H9 (cell line): ENCODE measurements at regions not wholly inside any gene's neighbourhood (a gene's known extent, or its start where the extent isn't known, plus 50 kb on each side); places are given as distances from the start of the nearest gene placed in this dataset.

Experiments used
- DNase-seq: peaks from one replicate; pipeline ENCODE4 v3.0.0-alpha.2; 2017
- H2AFZ ChIP-seq: one replicate; pipeline ENCODE4 v1.6.1; 2013; ENCODE audit warnings: mild to moderate bottlenecking, low read length, control low read depth, moderate library complexity
- H2AK5ac ChIP-seq: 2 replicates; pipeline ENCODE4 v1.6.1; 2013; ENCODE audit warnings: low read length, control low read depth, mixed read lengths; ENCODE audit not compliant: insufficient read length
- H2BK120ac ChIP-seq: one replicate; pipeline ENCODE4 v1.6.1; 2013; ENCODE audit warnings: low read depth, mild to moderate bottlenecking, low read length, control low read depth, inconsistent platforms; ENCODE audit not compliant: poor library complexity, severe bottlenecking
- H2BK12ac ChIP-seq: 2 replicates; pipeline ENCODE4 v1.6.1; 2013; ENCODE audit warnings: low read length, control low read depth, mixed read lengths, low read depth; ENCODE audit not compliant: insufficient read length
- H2BK15ac ChIP-seq: 2 replicates; pipeline ENCODE4 v1.6.1; 2013; ENCODE audit warnings: low read depth, low read length, control low read depth
- H2BK20ac ChIP-seq: one replicate; pipeline ENCODE4 v1.6.1; 2013; ENCODE audit warnings: low read depth, mild to moderate bottlenecking, low read length, control low read depth, inconsistent platforms; ENCODE audit not compliant: poor library complexity, severe bottlenecking
- H2BK5ac ChIP-seq: 2 replicates; pipeline ENCODE4 v1.6.1; 2013; ENCODE audit warnings: low read length, control low read depth, mixed read lengths; ENCODE audit not compliant: insufficient read length
- H3K14ac ChIP-seq: 2 replicates; pipeline ENCODE4 v1.6.1; 2013; ENCODE audit warnings: low read length, control low read depth; ENCODE audit not compliant: insufficient read depth
- H3K18ac ChIP-seq: 2 replicates; pipeline ENCODE4 v1.6.1; 2013; ENCODE audit warnings: low read depth, mild to moderate bottlenecking, mixed read lengths, low read length, control low read depth; ENCODE audit not compliant: insufficient read length
- H3K23ac ChIP-seq: 2 replicates; pipeline ENCODE4 v1.6.1; 2013; ENCODE audit warnings: low read length, control low read depth, mixed read lengths, low read depth; ENCODE audit not compliant: insufficient read length
- H3K23me2 ChIP-seq: 2 replicates; pipeline ENCODE4 v1.6.1; 2013; ENCODE audit warnings: low read depth, mild to moderate bottlenecking, mixed read lengths, low read length, control low read depth; ENCODE audit not compliant: insufficient read length, poor library complexity, severe bottlenecking
- H3K27ac ChIP-seq: 2 replicates; pipeline ENCODE4 v1.5.1; 2013; ENCODE audit warnings: low read length, control low read depth, mixed read lengths, low read depth; ENCODE audit not compliant: insufficient read length
- H3K27me3 ChIP-seq: 2 replicates; pipeline ENCODE4 v1.6.1; 2013; ENCODE audit warnings: low read length, control low read depth, inconsistent platforms; ENCODE audit not compliant: insufficient read depth
- H3K4ac ChIP-seq: 2 replicates; pipeline ENCODE4 v1.6.1; 2013; ENCODE audit warnings: low read depth, mild to moderate bottlenecking, control low read depth, inconsistent platforms, low read length, moderate library complexity
- H3K4me1 ChIP-seq: 2 replicates; pipeline ENCODE4 v1.6.1; 2013; ENCODE audit warnings: low read length, control low read depth, inconsistent platforms; ENCODE audit not compliant: insufficient read depth
- H3K4me2 ChIP-seq: 2 replicates; pipeline ENCODE4 v1.6.1; 2013; ENCODE audit warnings: low read length, control low read depth, mixed read lengths; ENCODE audit not compliant: insufficient read length, insufficient read depth
- H3K56ac ChIP-seq: 2 replicates; pipeline ENCODE4 v1.6.1; 2013; ENCODE audit warnings: low read depth, mild to moderate bottlenecking, mixed read lengths, low read length, control low read depth; ENCODE audit not compliant: insufficient read length
- H3K79me1 ChIP-seq: 2 replicates; pipeline ENCODE4 v1.6.1; 2013; ENCODE audit warnings: low read depth, mild to moderate bottlenecking, moderate library complexity, low read length, control low read depth, inconsistent platforms; ENCODE audit not compliant: insufficient read depth, poor library complexity, severe bottlenecking
- H3K79me2 ChIP-seq: 2 replicates; pipeline ENCODE4 v1.6.1; 2013; ENCODE audit warnings: low read length, control low read depth, inconsistent platforms; ENCODE audit not compliant: insufficient read depth
- H3K9ac ChIP-seq: 2 replicates; pipeline ENCODE4 v1.6.1; 2013; ENCODE audit warnings: low read length, control low read depth, mixed read lengths; ENCODE audit not compliant: insufficient read length; ENCODE audit errors: extremely low read depth
- H3K9me3 ChIP-seq: one replicate; pipeline ENCODE4 v1.6.1; 2013; ENCODE audit warnings: low read depth, low read length, inconsistent platforms; ENCODE audit not compliant: control insufficient read depth
- H3T11ph ChIP-seq: one replicate; pipeline ENCODE4 v1.6.1; 2013; ENCODE audit warnings: mild to moderate bottlenecking, low read length, control low read depth, inconsistent platforms
- H4K20me1 ChIP-seq: one replicate; pipeline ENCODE4 v1.6.1; 2013; ENCODE audit not compliant: control insufficient read depth, insufficient read length, insufficient read depth
- H4K5ac ChIP-seq: 2 replicates; pipeline ENCODE4 v1.6.1; 2013; ENCODE audit warnings: low read depth, mild to moderate bottlenecking, mixed read lengths, low read length, control low read depth; ENCODE audit not compliant: insufficient read length
- H4K8ac ChIP-seq: replicated peaks from 2 replicates; pipeline ENCODE4 v1.6.1; 2013; ENCODE audit warnings: low read length, control low read depth, mixed read lengths, low read depth; ENCODE audit not compliant: insufficient read length
- H4K91ac ChIP-seq: 2 replicates; pipeline ENCODE4 v1.6.1; 2013; ENCODE audit warnings: low read depth, mild to moderate bottlenecking, moderate library complexity, mixed read lengths, low read length, control low read depth; ENCODE audit not compliant: insufficient read length
- H3K27ac Mint-ChIP-seq, 3 experiments: 2 replicates in 2 of 3; 3 replicates in 1 of 3; pipeline ENCODE4 v1.8.0; 2020 to 2021; ENCODE audit warnings: mixed read lengths in 3 of 3, mild to moderate bottlenecking in 1 of 3, moderate library complexity in 1 of 3
- H3K27me3 Mint-ChIP-seq: 2 replicates; pipeline ENCODE4 v1.8.0; 2021; ENCODE audit warnings: low read depth, mild to moderate bottlenecking, moderate library complexity, mixed read lengths
- H3K36me3 Mint-ChIP-seq, 3 experiments: 2 replicates in 2 of 3; 3 replicates in 1 of 3; pipeline ENCODE4 v1.8.0; 2020 to 2021; ENCODE audit warnings: low read depth in 3 of 3, mixed read lengths in 3 of 3; ENCODE audit not compliant: insufficient read depth in 1 of 3
- H3K4me1 Mint-ChIP-seq, 2 experiments: 2 replicates each; pipeline ENCODE4 v1.8.0; 2020; ENCODE audit warnings: mixed read lengths in 2 of 2
- H3K4me3 Mint-ChIP-seq, 2 experiments: 2 replicates in 1 of 2; 3 replicates in 1 of 2; pipeline ENCODE4 v1.8.0; 2020 to 2021; ENCODE audit warnings: mild to moderate bottlenecking in 2 of 2, mixed read lengths in 2 of 2, moderate library complexity in 1 of 2
- H3K9me3 Mint-ChIP-seq, 2 experiments: 2 replicates in 1 of 2; 3 replicates in 1 of 2; pipeline ENCODE4 v1.8.0; 2020; ENCODE audit warnings: mild to moderate bottlenecking in 2 of 2, mixed read lengths in 2 of 2, moderate library complexity in 1 of 2
- CTCF ChIP-seq: fragments of 200-600 bp; sonication (generic); conservative IDR thresholded peaks from 3 replicates; pipeline ENCODE4 v1.8.0; 2021; ENCODE audit warnings: antibody characterized with exemption, mild to moderate bottlenecking
- WGBS: extraction: QIAGEN DNeasy Blood & Tissue Kit; methylation state at CpG from one replicate; pipeline ENCODE4 v1.1.7; 2013; ENCODE audit warnings: missing lambda C conversion rate, low lambda C conversion rate, mixed read lengths; ENCODE audit not compliant: insufficient read length; ENCODE audit errors: extremely low coverage; 5-methylcytosine and 5-hydroxymethylcytosine counted together

- Histone ChIP-seq H4K91ac (no peak overlapping the region), H3K23ac (no peak overlapping the region), H3K79me1 (no peaks in the 10 kb centered on the region), H3K4me2 (no peak overlapping the region), H4K20me1 (no peaks in the 10 kb centered on the region), H3K79me2 (no peaks in the 10 kb centered on the region), H3T11ph (no peak overlapping the region), H2BK20ac (no peak overlapping the region), H2BK5ac (no peak overlapping the region), H3K18ac (no peak overlapping the region), H3K56ac (no peak overlapping the region), H3K9me3 (no peaks in the 10 kb centered on the region), H3K9ac (no peak overlapping the region), H4K5ac (no peak overlapping the region), H2AK5ac (no peak overlapping the region), H2BK12ac (no peak overlapping the region), H3K27ac (no peak overlapping the region), H2BK120ac (no peak overlapping the region), H2BK15ac (no peak overlapping the region), H3K4ac (no peak overlapping the region), H3K23me2 (no peaks in the 10 kb centered on the region), H3K14ac (no peak overlapping the region), H2AFZ (no peak overlapping the region), H3K4me1 (no peaks in the 10 kb centered on the region), H3K27me3 (no peaks in the 10 kb centered on the region), H4K8ac (no peak overlapping the region)
- no CpG with 5 or more reads among the region's 1 CpG for WGBS
- no peaks in the 10 kb centered on the region for H3K4me1 Mint-ChIP-seq
- no peaks in the 10 kb centered on the region; a peak in 1 of 5 replicates for H3K9me3 Mint-ChIP-seq
- no peak for DNase-seq
- no peaks in the 10 kb centered on the region for H3K36me3 Mint-ChIP-seq
- TF ChIP-seq CTCF: no peak
- H3K4me3 Mint-ChIP-seq: no peak overlapping the region
- no peaks in the 10 kb centered on the region; the same call in 1 of the 2 replicates for H3K27me3 Mint-ChIP-seq
- no peak overlapping the region for H3K27ac Mint-ChIP-seq
Observed at GRCh38 chr7:46583656-46584055, 662.6 kb upstream of the IGFBP3 start.
